T-cell (primary cell): ENCODE measurements at regions not wholly inside any gene's neighbourhood (a gene's known extent, or its start where the extent isn't known, plus 50 kb on each side); places are given as distances from the start of the nearest gene placed in this dataset.

Source experiments
- ATAC-seq, 4 experiments: fragments of 200-7000 bp in 3 of 4; fragments of 150-1000 bp in 1 of 4; cut with Tn5 transposase; replicated peaks in 1 of 4; 1 replicate in 3 of 4; 2 replicates in 1 of 4; pipeline ENCODE4 v1.10.0; 2021; ENCODE audit warnings: moderate library complexity in 3 of 4, mild to moderate bottlenecking in 2 of 4, moderate number of reproducible peaks in 1 of 4
- CTCF ChIA-PET, 2 donors: fragments of 300-600 bp; sonication (Branson Sonifier 250); formaldehyde crosslinking; loops; one replicate each; lab custom pipeline; 2022; ENCODE audit warnings: antibody characterized with exemption in 2 of 2; lab: Charles Lee
- POLR2A ChIA-PET, 2 donors: fragments of 300-600 bp; sonication (Branson Sonifier 250); formaldehyde crosslinking; loops; one replicate each; lab custom pipeline; 2022; ENCODE audit warnings: antibody characterized with exemption in 2 of 2; lab: Charles Lee
- DNase-seq, 35 experiments: peaks; one replicate each; pipeline versions ENCODE4 v3.0.0 to v3.0.0-alpha.2; 2013 to 2023
- H3K27ac ChIP-seq: one replicate; pipeline ENCODE4 v1.5.1; 2013; ENCODE audit warnings: low read length
- H3K27me3 ChIP-seq, 2 experiments: replicated peaks in 1 of 2; 1 replicate in 1 of 2; 2 replicates in 1 of 2; pipeline versions ENCODE4 v1.6.1 to v1.7.0; 2013; ENCODE audit warnings: low read length in 1 of 2, mixed read lengths in 1 of 2; ENCODE audit not compliant: control insufficient read depth in 2 of 2, insufficient read depth in 2 of 2; ENCODE audit errors: extremely low read depth in 1 of 2
- H3K36me3 ChIP-seq, 2 donors: 1 replicate in 1 of 2; 2 replicates in 1 of 2; pipeline versions ENCODE4 v1.6.1 to v1.7.0; 2013; ENCODE audit warnings: low read length in 1 of 2; ENCODE audit not compliant: control insufficient read depth in 2 of 2, insufficient read depth in 1 of 2; ENCODE audit errors: extremely low read depth in 1 of 2
- H3K4me1 ChIP-seq, 2 experiments: 1 replicate in 1 of 2; 2 replicates in 1 of 2; pipeline versions ENCODE4 v1.6.1 to v1.7.0; 2013; ENCODE audit warnings: low read length in 2 of 2, mixed read lengths in 1 of 2; ENCODE audit not compliant: insufficient read depth in 2 of 2, control insufficient read depth in 1 of 2; ENCODE audit errors: extremely low read depth in 1 of 2
- H3K4me3 ChIP-seq, 2 donors: 1 replicate in 1 of 2; 2 replicates in 1 of 2; pipeline versions ENCODE4 v1.5.1 to v1.7.0; 2013; ENCODE audit warnings: mild to moderate bottlenecking in 2 of 2, low read length in 1 of 2, moderate library complexity in 1 of 2; ENCODE audit not compliant: control insufficient read depth in 1 of 2; ENCODE audit errors: extremely low read depth in 1 of 2
- H3K9me3 ChIP-seq: 2 replicates; pipeline ENCODE4 v1.7.0; 2013
- H3K27ac Mint-ChIP-seq, 2 donors: one replicate each; pipeline ENCODE4 v1.8.0; 2020 to 2021; ENCODE audit warnings: mild to moderate bottlenecking in 2 of 2, mixed read lengths in 2 of 2
- H3K27me3 Mint-ChIP-seq, 2 donors: one replicate each; pipeline ENCODE4 v1.8.0; 2021 to 2022; ENCODE audit warnings: mixed read lengths in 2 of 2
- H3K36me3 Mint-ChIP-seq: one replicate; pipeline ENCODE4 v1.8.0; 2021; ENCODE audit warnings: mixed read lengths
- H3K4me1 Mint-ChIP-seq, 3 donors: one replicate each; pipeline ENCODE4 v1.8.0; 2020 to 2022; ENCODE audit warnings: mixed read lengths in 3 of 3, mild to moderate bottlenecking in 1 of 3
- H3K4me3 Mint-ChIP-seq, 3 donors: one replicate each; pipeline ENCODE4 v1.8.0; 2020 to 2022; ENCODE audit warnings: mild to moderate bottlenecking in 3 of 3, mixed read lengths in 3 of 3, moderate library complexity in 3 of 3
- H3K9me3 Mint-ChIP-seq, 3 donors: one replicate each; pipeline ENCODE4 v1.8.0; 2020 to 2022; ENCODE audit warnings: mixed read lengths in 3 of 3
- WGBS: methylation state at CpG from one replicate; pipeline ENCODE4 v1.1.5; 2013; ENCODE audit warnings: missing lambda C conversion rate; ENCODE audit not compliant: insufficient coverage; 5-methylcytosine and 5-hydroxymethylcytosine counted together

DNA sequence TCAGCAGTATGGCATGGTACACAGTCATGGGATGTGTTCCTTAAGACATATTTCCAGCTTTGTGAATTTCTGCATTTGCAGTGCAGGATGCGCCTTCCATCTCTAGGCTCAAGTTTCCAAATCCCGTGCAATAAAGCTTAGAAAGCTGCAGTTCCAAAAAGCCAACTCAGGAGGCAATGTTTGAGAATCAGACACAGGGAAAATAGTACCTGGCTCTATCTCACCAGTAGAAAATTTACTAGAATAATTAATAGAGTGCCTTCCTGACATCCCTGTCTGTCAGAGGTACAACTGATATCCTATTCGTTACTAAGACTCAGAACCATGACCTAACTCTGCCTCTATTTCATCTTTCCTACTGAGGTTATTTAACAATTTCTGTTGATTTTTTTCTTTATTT, 1333.0 kb downstream of the PCDH19 start:
- Histone ChIP-seq H3K4me3 (no peak overlapping the region), H3K27me3 (no peaks in the 10 kb centered on the region), H3K36me3 (no peaks in the 10 kb centered on the region), H3K27ac (no peak overlapping the region), H3K9me3 (no peaks in the 10 kb centered on the region), H3K4me1 (no peaks in the 10 kb centered on the region)
- ATAC-seq (no peak), DNase-seq (no peak)
- no peak overlapping the region for H3K4me3 Mint-ChIP-seq
- H3K9me3 Mint-ChIP-seq, result no peaks in the 10 kb centered on the region
- H3K36me3 Mint-ChIP-seq, result no peaks in the 10 kb centered on the region
- H3K27ac Mint-ChIP-seq, result no peak overlapping the region
- POLR2A ChIA-PET, result no interaction called here
- no peaks in the 10 kb centered on the region for H3K4me1 Mint-ChIP-seq
- H3K27me3 Mint-ChIP-seq, result no peaks in the 10 kb centered on the region
- 100% methylated on average over 1 of the region's 3 CpGs for WGBS
- CTCF ChIA-PET, result interaction anchor here in 1 of 2 donors (0.6 kb wide), 1 partner anchor 21 kb away, joined by 7 read pairs; no protein-coding TSS in a partner anchor

DNA sequence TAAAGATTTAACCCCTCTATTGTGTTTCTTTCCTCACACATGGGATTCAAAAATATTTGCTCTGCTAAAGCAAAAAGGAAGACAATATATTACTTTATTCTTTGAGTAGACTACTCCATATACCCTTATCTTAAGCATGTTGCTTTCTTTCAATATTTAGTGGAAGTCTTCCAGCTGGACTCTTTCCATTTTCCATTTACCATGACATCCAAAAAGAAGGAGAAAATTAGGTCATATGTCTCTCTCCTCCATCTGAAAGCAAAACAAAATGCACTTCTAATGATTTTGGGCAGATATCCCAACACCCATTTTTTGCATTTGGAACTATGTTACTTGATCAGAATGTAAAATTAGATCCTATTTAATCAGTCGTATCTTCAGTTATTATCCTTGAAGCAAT, 1336.5 kb downstream of the PCDH19 start:
- peaks cover 3% of the 10 kb centered on the region for H3K9me3 ChIP-seq
- Mint-ChIP-seq H3K4me3 (no peak overlapping the region), H3K27me3 (peaks cover 0 to 3% of the 10 kb centered on the region in 2 donors), H3K36me3 (no peaks in the 10 kb centered on the region), H3K27ac (no peak overlapping the region), H3K9me3 (no peaks in the 10 kb centered on the region), H3K4me1 (no peaks in the 10 kb centered on the region)
- no peaks in the 10 kb centered on the region for H3K36me3 ChIP-seq
- ATAC-seq, result no peak
- H3K27ac ChIP-seq, result no peak overlapping the region
- H3K4me3 ChIP-seq, result no peak overlapping the region
- DNase-seq, result no peak
- H3K27me3 ChIP-seq, result no peaks in the 10 kb centered on the region
- POLR2A ChIA-PET, result no interaction called here
- no peaks in the 10 kb centered on the region for H3K4me1 ChIP-seq
- no CpG with 5 or more reads among the region's 1 CpG for WGBS
- CTCF ChIA-PET, result no interaction called here

DNA sequence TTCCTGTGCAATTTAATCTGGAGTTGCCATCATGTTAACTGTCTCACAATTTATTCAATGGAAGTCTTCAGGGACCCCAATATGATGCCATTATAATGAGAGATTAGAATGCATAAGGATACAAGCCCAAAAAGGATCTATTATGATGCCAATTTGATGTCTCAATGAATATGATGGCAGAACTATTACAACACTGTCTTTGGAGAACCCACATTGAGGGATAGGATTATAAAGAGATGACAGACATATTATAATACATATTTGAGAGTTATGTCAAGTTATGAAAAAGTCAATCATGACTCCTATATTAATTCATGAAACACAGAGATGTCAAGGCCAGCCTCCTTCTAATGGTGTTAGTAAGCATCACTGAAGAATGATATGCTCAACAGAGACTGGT, 1358.4 kb downstream of the PCDH19 start:
- Mint-ChIP-seq H3K27ac (no peak overlapping the region), H3K9me3 (peaks cover 0 to 2% (median 1%) of the 10 kb centered on the region in 3 donors), H3K4me1 (no peaks in the 10 kb centered on the region), H3K4me3 (no peak overlapping the region), H3K27me3 (peaks cover 0 to 3% of the 10 kb centered on the region in 2 donors), H3K36me3 (no peaks in the 10 kb centered on the region)
- H3K27me3 ChIP-seq, result no peaks in the 10 kb centered on the region
- no peaks in the 10 kb centered on the region for H3K36me3 ChIP-seq
- DNase-seq (no peak), ATAC-seq (no peak)
- no peak overlapping the region for H3K4me3 ChIP-seq
- POLR2A ChIA-PET, result no interaction called here
- CTCF ChIA-PET, result no interaction called here
- no peaks in the 10 kb centered on the region for H3K9me3 ChIP-seq
- H3K4me1 ChIP-seq, result no peaks in the 10 kb centered on the region
- H3K27ac ChIP-seq, result no peak overlapping the region

DNA sequence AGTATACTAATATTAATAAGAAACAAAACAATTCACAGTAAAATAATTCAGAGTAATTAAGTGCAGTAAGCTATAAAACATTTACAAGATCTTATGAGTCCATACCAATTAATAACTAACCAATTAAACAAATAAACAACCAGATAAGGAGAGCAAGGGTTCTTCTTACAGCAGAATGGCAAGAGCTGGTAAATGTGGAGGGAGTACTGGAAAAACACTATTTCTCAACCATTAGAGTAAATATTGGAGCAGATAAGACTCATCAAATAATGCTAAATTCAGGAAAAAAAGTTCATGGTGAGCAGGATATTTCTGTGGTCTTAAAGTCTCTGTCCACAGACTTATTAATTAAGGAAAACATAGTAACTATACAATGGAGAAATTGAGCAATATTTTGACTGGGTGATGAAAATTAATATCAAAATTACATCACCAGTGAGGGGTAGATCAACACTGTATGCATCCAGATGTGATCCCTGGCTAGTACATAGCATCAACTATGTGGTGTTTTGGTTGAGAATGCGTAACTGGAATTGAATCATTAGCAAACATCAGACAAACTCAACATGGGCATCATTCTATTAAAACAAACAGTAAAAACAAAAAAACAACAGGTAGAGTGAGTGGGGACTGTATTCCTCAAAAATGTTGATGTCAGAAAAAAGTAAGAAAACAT, 1376.7 kb downstream of the PCDH19 start:
- no peak overlapping the region for H3K27ac Mint-ChIP-seq
- peaks cover 0 to 8% of the 10 kb centered on the region in 2 donors for H3K27me3 Mint-ChIP-seq
- H3K4me1 ChIP-seq, result no peaks in the 10 kb centered on the region
- DNase-seq (no peak), ATAC-seq (no peak)
- WGBS, result no CpG with 5 or more reads among the region's 1 CpG
- H3K9me3 ChIP-seq, result no peaks in the 10 kb centered on the region
- H3K36me3 ChIP-seq, result no peaks in the 10 kb centered on the region
- H3K36me3 Mint-ChIP-seq, result no peaks in the 10 kb centered on the region
- H3K9me3 Mint-ChIP-seq, result no peaks in the 10 kb centered on the region
- CTCF ChIA-PET, result no interaction called here
- no peak overlapping the region for H3K4me3 ChIP-seq
- POLR2A ChIA-PET, result no interaction called here
- H3K27me3 ChIP-seq, result no peaks in the 10 kb centered on the region
- no peak overlapping the region for H3K27ac ChIP-seq
- no peak overlapping the region for H3K4me3 Mint-ChIP-seq
- no peaks in the 10 kb centered on the region for H3K4me1 Mint-ChIP-seq

DNA sequence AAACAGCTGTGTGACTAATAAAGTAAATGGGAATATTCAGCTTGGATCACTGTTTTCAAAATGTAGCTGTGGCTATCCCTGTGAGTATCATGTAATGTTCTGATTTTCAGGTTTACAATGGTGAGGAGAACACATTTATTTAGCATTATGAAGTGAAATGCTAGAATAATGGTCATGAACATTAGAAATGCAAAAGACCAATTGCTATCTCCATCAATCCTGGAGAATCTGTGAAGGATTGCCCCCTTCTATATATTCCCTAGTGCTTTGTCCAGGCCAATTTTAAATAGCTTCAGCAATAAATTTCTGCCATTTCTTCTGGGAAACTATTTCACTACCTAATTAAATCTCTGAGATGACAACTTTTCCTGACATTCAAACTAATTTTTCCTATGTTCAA, 1399.1 kb downstream of the PCDH19 start:
- CTCF ChIA-PET, result no interaction called here
- no peak overlapping the region for H3K4me3 ChIP-seq
- H3K4me1 ChIP-seq, result no peaks in the 10 kb centered on the region
- POLR2A ChIA-PET, result no interaction called here
- H3K4me1 Mint-ChIP-seq, result no peaks in the 10 kb centered on the region
- no peaks in the 10 kb centered on the region for H3K36me3 Mint-ChIP-seq
- ATAC-seq (no peak), DNase-seq (no peak)
- peaks cover 0 to 5% (median 2%) of the 10 kb centered on the region in 3 donors for H3K9me3 Mint-ChIP-seq
- H3K27me3 ChIP-seq, result no peaks in the 10 kb centered on the region
- no peak overlapping the region for H3K27ac ChIP-seq
- no peaks in the 10 kb centered on the region for H3K9me3 ChIP-seq
- no peak overlapping the region for H3K4me3 Mint-ChIP-seq
- H3K27ac Mint-ChIP-seq, result no peak overlapping the region
- H3K27me3 Mint-ChIP-seq, result peaks cover 0 to 6% of the 10 kb centered on the region in 2 donors
- H3K36me3 ChIP-seq, result no peaks in the 10 kb centered on the region

DNA sequence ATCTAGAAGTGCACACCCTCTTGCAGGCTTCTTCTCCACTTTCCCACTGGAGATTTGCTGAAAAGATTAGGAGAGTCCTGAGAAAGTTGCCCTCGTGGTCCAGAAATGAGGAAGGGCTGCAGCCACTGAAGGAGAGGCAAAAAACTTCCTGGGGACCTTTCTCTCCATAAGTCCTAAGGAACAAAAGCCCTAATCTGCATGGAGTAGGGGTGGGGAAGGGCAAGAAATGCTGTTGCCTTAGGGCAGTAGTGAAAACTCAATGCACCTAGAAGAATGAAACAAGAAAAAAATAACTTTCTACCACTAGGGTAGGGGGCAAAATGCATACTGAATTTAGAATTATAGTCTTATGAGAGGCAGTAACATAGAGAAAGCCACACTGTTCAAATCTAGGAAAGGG, 1408.8 kb downstream of the PCDH19 start:
- Histone ChIP-seq H3K27me3 (no peaks in the 10 kb centered on the region), H3K4me1 (no peaks in the 10 kb centered on the region), H3K36me3 (no peaks in the 10 kb centered on the region), H3K4me3 (no peak overlapping the region), H3K27ac (no peak overlapping the region), H3K9me3 (no peaks in the 10 kb centered on the region)
- ATAC-seq (no peak), DNase-seq (no peak)
- POLR2A ChIA-PET, result no interaction called here
- H3K27me3 Mint-ChIP-seq, result peaks cover 0 to 5% of the 10 kb centered on the region in 2 donors
- no peaks in the 10 kb centered on the region for H3K4me1 Mint-ChIP-seq
- peaks cover 0 to 19% (median 4%) of the 10 kb centered on the region in 3 donors for H3K9me3 Mint-ChIP-seq
- H3K27ac Mint-ChIP-seq, result no peak overlapping the region
- CTCF ChIA-PET, result no interaction called here
- no peaks in the 10 kb centered on the region for H3K36me3 Mint-ChIP-seq
- no CpG with 5 or more reads among the region's 1 CpG for WGBS
- no peak overlapping the region for H3K4me3 Mint-ChIP-seq

DNA sequence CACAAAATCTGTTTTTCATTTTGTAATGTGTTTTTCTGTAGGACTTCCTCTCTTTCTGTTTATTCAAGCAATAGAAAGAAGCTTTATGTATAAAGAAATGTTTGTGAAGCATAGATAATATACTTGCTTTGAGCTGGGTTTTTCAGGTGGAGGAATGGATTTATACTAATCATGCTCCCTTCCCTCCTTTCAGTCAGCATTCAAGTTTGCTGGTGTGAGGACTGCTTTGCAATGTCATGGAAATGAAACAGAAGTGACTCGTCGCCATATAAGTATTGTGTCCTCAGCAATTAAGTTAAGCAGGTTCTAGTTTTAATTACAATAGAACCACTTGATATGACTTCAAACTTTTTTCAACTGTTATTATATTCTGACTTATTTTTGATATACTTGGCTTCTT, 1447.1 kb downstream of the PCDH19 start:
- no peak overlapping the region for H3K4me3 Mint-ChIP-seq
- no peaks in the 10 kb centered on the region for H3K27me3 ChIP-seq
- H3K9me3 Mint-ChIP-seq, result peaks cover 0 to 5% (median 0%) of the 10 kb centered on the region in 3 donors
- H3K4me1 Mint-ChIP-seq, result no peaks in the 10 kb centered on the region
- no peaks in the 10 kb centered on the region for H3K9me3 ChIP-seq
- no peaks in the 10 kb centered on the region for H3K36me3 Mint-ChIP-seq
- no peak overlapping the region for H3K27ac Mint-ChIP-seq
- H3K36me3 ChIP-seq, result no peaks in the 10 kb centered on the region
- DNase-seq (no peak), ATAC-seq (no peak)
- no peak overlapping the region for H3K4me3 ChIP-seq
- ChIA-PET CTCF (no interaction called here), POLR2A (no interaction called here)
- no peaks in the 10 kb centered on the region for H3K27me3 Mint-ChIP-seq
- no peak overlapping the region for H3K27ac ChIP-seq
- H3K4me1 ChIP-seq, result no peaks in the 10 kb centered on the region
- no CpG with 5 or more reads among the region's 2 CpGs for WGBS
